GM23248 (cell line): ENCODE measurements at regions not wholly inside any gene's neighbourhood (a gene's known extent, or its start where the extent isn't known, plus 50 kb on each side); places are given as distances from the start of the nearest gene placed in this dataset.

Source experiments
- DNase-seq: peaks from one replicate; pipeline ENCODE4 v3.0.0-alpha.2; 2015
- H2AFZ ChIP-seq: fragments of 200-600 bp; sonication (generic); 2 replicates; pipeline ENCODE4 v1.6.1; 2016; ENCODE audit warnings: antibody characterized with exemption
- H3F3A ChIP-seq: fragments of 200-600 bp; sonication (generic); 2 replicates; pipeline ENCODE4 v1.6.1; 2016; ENCODE audit warnings: mild to moderate bottlenecking, antibody characterized with exemption, mixed run types; ENCODE audit not compliant: insufficient read depth
- H3K27ac ChIP-seq: fragments of 200-600 bp; sonication (generic); 2 replicates; pipeline ENCODE4 v1.5.1; 2016; ENCODE audit warnings: mild to moderate bottlenecking
- H3K27me3 ChIP-seq: fragments of 200-600 bp; sonication (generic); replicated peaks from 2 replicates; pipeline ENCODE4 v1.6.1; 2016; ENCODE audit warnings: mild to moderate bottlenecking; ENCODE audit not compliant: insufficient read depth
- H3K36me3 ChIP-seq: fragments of 200-600 bp; sonication (generic); 2 replicates; pipeline ENCODE4 v1.6.1; 2016; ENCODE audit warnings: low read depth, mild to moderate bottlenecking
- H3K4me1 ChIP-seq: fragments of 200-600 bp; sonication (generic); 2 replicates; pipeline ENCODE4 v1.6.1; 2016; ENCODE audit warnings: mild to moderate bottlenecking; ENCODE audit not compliant: insufficient read depth
- H3K4me2 ChIP-seq: fragments of 200-600 bp; sonication (generic); one replicate; pipeline ENCODE4 v1.6.1; 2016; ENCODE audit warnings: mild to moderate bottlenecking; ENCODE audit not compliant: unreplicated experiment
- H3K4me3 ChIP-seq: fragments of 200-600 bp; sonication (generic); 2 replicates; pipeline ENCODE4 v1.5.1; 2016; ENCODE audit warnings: mild to moderate bottlenecking
- H3K79me2 ChIP-seq: fragments of 200-600 bp; sonication (generic); 2 replicates; pipeline ENCODE4 v1.6.1; 2016; ENCODE audit warnings: mild to moderate bottlenecking; ENCODE audit not compliant: insufficient read depth
- H3K9ac ChIP-seq: fragments of 200-600 bp; sonication (generic); 2 replicates; pipeline ENCODE4 v1.6.1; 2016; ENCODE audit warnings: mild to moderate bottlenecking
- H3K9me2 ChIP-seq: fragments of 200-600 bp; sonication (generic); 2 replicates; pipeline ENCODE4 v1.6.1; 2016; ENCODE audit warnings: mixed run types, mild to moderate bottlenecking, moderate library complexity; ENCODE audit not compliant: insufficient read depth
- H3K9me3 ChIP-seq: fragments of 200-600 bp; sonication (generic); one replicate; pipeline ENCODE4 v1.6.1; 2017; ENCODE audit warnings: low read depth
- H4K20me1 ChIP-seq: fragments of 200-600 bp; sonication (generic); 2 replicates; pipeline ENCODE4 v1.6.0; 2016; ENCODE audit not compliant: insufficient read depth
- EZH2 ChIP-seq: fragments of 200-600 bp; sonication (generic); IDR thresholded peaks from 2 replicates; pipeline ENCODE4 v1.6.1; 2018; ENCODE audit warnings: antibody characterized with exemption, mild to moderate bottlenecking; ENCODE audit not compliant: insufficient read depth, poor library complexity, severe bottlenecking
- EZH2phosphoT487 ChIP-seq: fragments of 200-600 bp; sonication (generic); IDR thresholded peaks from 2 replicates; pipeline ENCODE4 v1.6.1; 2018; ENCODE audit warnings: antibody characterized with exemption, moderate library complexity, mild to moderate bottlenecking, low read depth; ENCODE audit not compliant: insufficient read depth
- WGBS, 2 experiments: methylation state at CpG; one replicate each; pipeline ENCODE4 v1.1.6; 2015 to 2017; ENCODE audit warnings: low lambda C conversion rate in 2 of 2, low coverage in 1 of 2; ENCODE audit errors: missing lambda C conversion rate in 2 of 2; 5-methylcytosine and 5-hydroxymethylcytosine counted together
- in situ Hi-C: fragments of 300-500 bp; cut with MboI; formaldehyde crosslinking; loops from 2 replicates; pipeline ENCODE4 v1.15.0; 2020

- in situ Hi-C loops, result no loop called here
- DNase-seq, result no peak
- no peak overlapping the region for H3K27ac ChIP-seq
- H3K79me2 ChIP-seq, result no peaks in the 10 kb centered on the region
- no peak overlapping the region for H3K9ac ChIP-seq
- no peaks in the 10 kb centered on the region for H4K20me1 ChIP-seq
- H3K4me3 ChIP-seq, result no peak overlapping the region
- no peaks in the 10 kb centered on the region for H3K9me2 ChIP-seq
- no peaks in the 10 kb centered on the region for H3K27me3 ChIP-seq
- no peaks in the 10 kb centered on the region for H3K36me3 ChIP-seq
- TF ChIP-seq EZH2phosphoT487 (no peak), EZH2 (no peak)
- H3K9me3 ChIP-seq, result no peaks in the 10 kb centered on the region
- no peak overlapping the region for H3K4me2 ChIP-seq
- no peak overlapping the region for H2AFZ ChIP-seq
- no peaks in the 10 kb centered on the region for H3F3A ChIP-seq
- H3K4me1 ChIP-seq, result no peaks in the 10 kb centered on the region
- 74 to 83% methylated on average over 4 of the region's 4 CpGs for whole genome bisulfite sequencing, 2 experiments
Observed at GRCh38 chr5:67488885-67489284, 292.3 kb upstream of the CD180 start.

- Histone ChIP-seq H2AFZ (no peak overlapping the region), H3K27ac (no peak overlapping the region), H3K4me3 (no peak overlapping the region), H3K9me3 (no peaks in the 10 kb centered on the region), H3K9ac (no peak overlapping the region), H3K4me1 (no peaks in the 10 kb centered on the region), H3K79me2 (no peaks in the 10 kb centered on the region), H3K27me3 (no peaks in the 10 kb centered on the region), H3F3A (no peaks in the 10 kb centered on the region), H3K36me3 (no peaks in the 10 kb centered on the region), H3K9me2 (no peaks in the 10 kb centered on the region), H3K4me2 (no peak overlapping the region), H4K20me1 (no peaks in the 10 kb centered on the region)
- no peak for DNase-seq
- in situ Hi-C loops, result no loop called here
- WGBS, 2 experiments, result 68 to 71% methylated on average over 4 of the region's 4 CpGs
- TF ChIP-seq EZH2phosphoT487 (no peak), EZH2 (no peak)
Observed at GRCh38 chr5:67487862-67488261, 291.3 kb upstream of the CD180 start.

GRCh38 chr5:67483453-67484030 lies 286.9 kb upstream of the CD180 start:
- H3K4me2 ChIP-seq, result no peak overlapping the region
- H3K9me2 ChIP-seq, result no peaks in the 10 kb centered on the region
- no peaks in the 10 kb centered on the region for H3K9me3 ChIP-seq
- no peaks in the 10 kb centered on the region for H4K20me1 ChIP-seq
- WGBS, 2 experiments, result 64 to 66% methylated on average over 2 of the region's 2 CpGs
- H3K27me3 ChIP-seq, result no peaks in the 10 kb centered on the region
- no peaks in the 10 kb centered on the region for H3K79me2 ChIP-seq
- no peaks in the 10 kb centered on the region for H3K36me3 ChIP-seq
- H3K4me3 ChIP-seq, result no peak overlapping the region
- H2AFZ ChIP-seq, result no peak overlapping the region
- in situ Hi-C loops, result no loop called here
- H3F3A ChIP-seq, result no peaks in the 10 kb centered on the region
- H3K27ac ChIP-seq, result no peak overlapping the region
- H3K4me1 ChIP-seq, result no peaks in the 10 kb centered on the region
- TF ChIP-seq EZH2, result no peak
- DNase-seq, result peak; percentile 37
- no peak overlapping the region for H3K9ac ChIP-seq

- no peaks in the 10 kb centered on the region for H4K20me1 ChIP-seq
- DNase-seq, result no peak
- 92 to 100% methylated on average over 1 of the region's 1 CpG for WGBS, 2 experiments
- H3K9me3 ChIP-seq, result no peaks in the 10 kb centered on the region
- TF ChIP-seq EZH2phosphoT487 (no peak), EZH2 (no peak)
- H3K27me3 ChIP-seq, result no peaks in the 10 kb centered on the region
- H3K4me2 ChIP-seq, result no peak overlapping the region
- in situ Hi-C loops, result no loop called here
- no peaks in the 10 kb centered on the region for H3K79me2 ChIP-seq
- no peaks in the 10 kb centered on the region for H3F3A ChIP-seq
- no peak overlapping the region for H2AFZ ChIP-seq
- no peak overlapping the region for H3K4me3 ChIP-seq
- no peaks in the 10 kb centered on the region for H3K9me2 ChIP-seq
- no peaks in the 10 kb centered on the region for H3K4me1 ChIP-seq
- H3K9ac ChIP-seq, result no peak overlapping the region
- no peaks in the 10 kb centered on the region for H3K36me3 ChIP-seq
- no peak overlapping the region for H3K27ac ChIP-seq
Observed at GRCh38 chr5:67481362-67481761, 284.8 kb upstream of the CD180 start.

- H2AFZ ChIP-seq, result no peak overlapping the region
- DNase-seq, result no peak
- WGBS, 2 experiments, result 62 to 72% methylated on average over 2 of the region's 2 CpGs
- no peaks in the 10 kb centered on the region for H3K79me2 ChIP-seq
- H4K20me1 ChIP-seq, result no peaks in the 10 kb centered on the region
- H3K27me3 ChIP-seq, result no peaks in the 10 kb centered on the region
- H3F3A ChIP-seq, result no peaks in the 10 kb centered on the region
- no peaks in the 10 kb centered on the region for H3K9me2 ChIP-seq
- TF ChIP-seq EZH2phosphoT487 (no peak), EZH2 (no peak)
- H3K9me3 ChIP-seq, result no peaks in the 10 kb centered on the region
- no peaks in the 10 kb centered on the region for H3K36me3 ChIP-seq
- no peak overlapping the region for H3K4me2 ChIP-seq
- H3K4me3 ChIP-seq, result no peak overlapping the region
- in situ Hi-C loops, result no loop called here
- H3K9ac ChIP-seq, result no peak overlapping the region
- H3K4me1 ChIP-seq, result 0 out of 2 replicates have a peak, but pooled peaks cover 3% of the 10 kb centered on the region
- no peak overlapping the region for H3K27ac ChIP-seq
Observed at GRCh38 chr5:67478337-67478736, 281.7 kb upstream of the CD180 start.
